Naive B cell (primary cell): ENCODE measurements at regions not wholly inside any gene's neighbourhood (a gene's known extent, or its start where the extent isn't known, plus 50 kb on each side); places are given as distances from the start of the nearest gene placed in this dataset.

Experiments used
- ATAC-seq, 2 donors: fragments of 150-1000 bp; cut with Tn5 transposase; 2 replicates each; pipeline ENCODE4 v1.10.0; 2021; ENCODE audit warnings: low read depth in 2 of 2, mild to moderate bottlenecking in 2 of 2, moderate library complexity in 2 of 2
- DNase-seq: peaks from one replicate; pipeline ENCODE4 v3.0.0; 2022
- H3K27ac Mint-ChIP-seq, 6 donors: one replicate each; pipeline ENCODE4 v1.8.0; 2020 to 2022; ENCODE audit warnings: mild to moderate bottlenecking in 6 of 6, mixed read lengths in 6 of 6, moderate library complexity in 5 of 6, inconsistent platforms in 2 of 6
- H3K27me3 Mint-ChIP-seq, 3 donors: one replicate each; pipeline ENCODE4 v1.8.0; 2021 to 2022; ENCODE audit warnings: mixed read lengths in 3 of 3, mild to moderate bottlenecking in 1 of 3
- H3K36me3 Mint-ChIP-seq, 2 donors: one replicate each; pipeline ENCODE4 v1.8.0; 2020 to 2022; ENCODE audit warnings: mixed read lengths in 2 of 2, inconsistent platforms in 1 of 2, mild to moderate bottlenecking in 1 of 2
- H3K4me1 Mint-ChIP-seq, 3 donors: one replicate each; pipeline ENCODE4 v1.8.0; 2020 to 2022; ENCODE audit warnings: mixed read lengths in 3 of 3, inconsistent platforms in 1 of 3, mild to moderate bottlenecking in 1 of 3, moderate library complexity in 1 of 3
- H3K4me3 Mint-ChIP-seq, 8 donors: one replicate each; pipeline ENCODE4 v1.8.0; 2020 to 2022; ENCODE audit warnings: mild to moderate bottlenecking in 8 of 8, mixed read lengths in 8 of 8, moderate library complexity in 8 of 8, inconsistent platforms in 2 of 8
- H3K9me3 Mint-ChIP-seq, 7 donors: one replicate each; pipeline ENCODE4 v1.8.0; 2020 to 2022; ENCODE audit warnings: mixed read lengths in 7 of 7, mild to moderate bottlenecking in 5 of 7, inconsistent platforms in 2 of 7, moderate library complexity in 1 of 7

- no peaks in the 10 kb centered on the region for H3K27me3 Mint-ChIP-seq
- no peaks in the 10 kb centered on the region for H3K36me3 Mint-ChIP-seq
- peaks cover 0 to 5% (median 3%) of the 10 kb centered on the region in 7 donors for H3K9me3 Mint-ChIP-seq
- peaks cover 0 to 5% (median 0%) of the 10 kb centered on the region in 3 donors for H3K4me1 Mint-ChIP-seq
- no peak for DNase-seq
- peak; percentile 45 to 64 for ATAC-seq
- no peak overlapping the region for H3K27ac Mint-ChIP-seq
- H3K4me3 Mint-ChIP-seq = no peak overlapping the region
Observed at GRCh38 chr2:147689220-147689909, 155.5 kb upstream of the ACVR2A start.

- Mint-ChIP-seq H3K4me1 (peaks cover 0 to 5% (median 0%) of the 10 kb centered on the region in 3 donors), H3K27ac (no peak overlapping the region), H3K36me3 (no peaks in the 10 kb centered on the region), H3K4me3 (no peak overlapping the region), H3K27me3 (no peaks in the 10 kb centered on the region), H3K9me3 (peaks cover 0 to 5% (median 3%) of the 10 kb centered on the region in 7 donors)
- no peak for DNase-seq
- no peak for ATAC-seq
Observed at GRCh38 chr2:147688242-147688641, 156.6 kb upstream of the ACVR2A start.

GRCh38 chr2:147686365-147686764 is 158.5 kb upstream of the ACVR2A start:
- Mint-ChIP-seq H3K4me3 (no peak overlapping the region), H3K4me1 (peaks cover 0 to 5% (median 0%) of the 10 kb centered on the region in 3 donors), H3K9me3 (peaks cover 0 to 5% (median 3%) of the 10 kb centered on the region in 7 donors), H3K27ac (no peak overlapping the region), H3K36me3 (no peaks in the 10 kb centered on the region), H3K27me3 (no peaks in the 10 kb centered on the region)
- ATAC-seq = no peak
- no peak for DNase-seq

GRCh38 chr2:147684903-147685302 is 159.9 kb upstream of the ACVR2A start:
- Mint-ChIP-seq H3K27ac (no peak overlapping the region), H3K27me3 (no peaks in the 10 kb centered on the region), H3K4me3 (no peak overlapping the region), H3K36me3 (no peaks in the 10 kb centered on the region), H3K4me1 (peaks cover 0 to 4% (median 0%) of the 10 kb centered on the region in 3 donors), H3K9me3 (peaks cover 0 to 5% (median 4%) of the 10 kb centered on the region in 7 donors)
- ATAC-seq = no peak
- DNase-seq = no peak

GRCh38 chr2:147683380-147683779 is 161.4 kb upstream of the ACVR2A start:
- no peak overlapping the region for H3K27ac Mint-ChIP-seq
- no peak for ATAC-seq

GRCh38 chr2:147681093-147681492 is 163.7 kb upstream of the ACVR2A start:
- no peak overlapping the region for H3K27ac Mint-ChIP-seq
- H3K9me3 Mint-ChIP-seq = peaks cover 0 to 5% (median 4%) of the 10 kb centered on the region in 7 donors
- DNase-seq (no peak), ATAC-seq (no peak)
- no peak overlapping the region for H3K4me3 Mint-ChIP-seq
- no peaks in the 10 kb centered on the region for H3K4me1 Mint-ChIP-seq
- no peaks in the 10 kb centered on the region for H3K36me3 Mint-ChIP-seq
- H3K27me3 Mint-ChIP-seq = no peaks in the 10 kb centered on the region

More at GRCh38 chr2:147683380-147683779, 161.4 kb upstream of the ACVR2A start:
- Mint-ChIP-seq H3K4me3 (no peak overlapping the region), H3K4me1 (no peaks in the 10 kb centered on the region), H3K9me3 (peaks cover 0 to 5% (median 4%) of the 10 kb centered on the region in 7 donors), H3K36me3 (no peaks in the 10 kb centered on the region), H3K27me3 (no peaks in the 10 kb centered on the region)
- no peak for DNase-seq

GRCh38 chr2:147679955-147680531 is 164.8 kb upstream of the ACVR2A start:
- no peak for ATAC-seq
- peaks cover 0 to 4% (median 0%) of the 10 kb centered on the region in 7 donors for H3K9me3 Mint-ChIP-seq
- no peaks in the 10 kb centered on the region for H3K27me3 Mint-ChIP-seq

GRCh38 chr2:147679191-147679954 is 165.5 kb upstream of the ACVR2A start:
- Mint-ChIP-seq H3K36me3 (no peaks in the 10 kb centered on the region), H3K27ac (no peak overlapping the region), H3K9me3 (peaks cover 0 to 2% (median 0%) of the 10 kb centered on the region in 7 donors), H3K27me3 (no peaks in the 10 kb centered on the region), H3K4me1 (no peaks in the 10 kb centered on the region), H3K4me3 (no peak overlapping the region)
- ATAC-seq (no peak), DNase-seq (no peak)

More at GRCh38 chr2:147679955-147680531, 164.8 kb upstream of the ACVR2A start:
- no peaks in the 10 kb centered on the region for H3K36me3 Mint-ChIP-seq
- H3K4me3 Mint-ChIP-seq = no peak overlapping the region
- no peak overlapping the region for H3K27ac Mint-ChIP-seq
- no peaks in the 10 kb centered on the region for H3K4me1 Mint-ChIP-seq
- DNase-seq = no peak

- H3K27me3 Mint-ChIP-seq = peaks cover 0 to 5% (median 0%) of the 10 kb centered on the region in 3 donors
- H3K9me3 Mint-ChIP-seq = peaks cover 0 to 3% (median 0%) of the 10 kb centered on the region in 7 donors
- no peak overlapping the region for H3K4me3 Mint-ChIP-seq
- DNase-seq = no peak
- no peak overlapping the region for H3K27ac Mint-ChIP-seq
- H3K36me3 Mint-ChIP-seq = no peaks in the 10 kb centered on the region
- no peak for ATAC-seq
- no peaks in the 10 kb centered on the region for H3K4me1 Mint-ChIP-seq
Observed at GRCh38 chr2:147665105-147665504, 179.7 kb upstream of the ACVR2A start.

GRCh38 chr2:147663962-147664361 is 180.9 kb upstream of the ACVR2A start:
- no peak for ATAC-seq
- no peak for DNase-seq
- H3K27ac Mint-ChIP-seq = no peak overlapping the region
- H3K36me3 Mint-ChIP-seq = no peaks in the 10 kb centered on the region
- H3K4me1 Mint-ChIP-seq = no peaks in the 10 kb centered on the region
- peaks cover 0 to 3% (median 0%) of the 10 kb centered on the region in 7 donors for H3K9me3 Mint-ChIP-seq
- peaks cover 0 to 5% (median 0%) of the 10 kb centered on the region in 3 donors for H3K27me3 Mint-ChIP-seq
- no peak overlapping the region for H3K4me3 Mint-ChIP-seq

- Mint-ChIP-seq H3K27ac (no peak overlapping the region), H3K36me3 (no peaks in the 10 kb centered on the region)
- no peak for DNase-seq
Observed at GRCh38 chr2:147663153-147663961, 181.5 kb upstream of the ACVR2A start.

GRCh38 chr2:147662221-147662620 is 182.6 kb upstream of the ACVR2A start:
- no peak for DNase-seq
- ATAC-seq = no peak
- no peaks in the 10 kb centered on the region for H3K4me1 Mint-ChIP-seq
- H3K27ac Mint-ChIP-seq = no peak overlapping the region
- H3K4me3 Mint-ChIP-seq = no peak overlapping the region
- peaks cover 0 to 3% (median 0%) of the 10 kb centered on the region in 7 donors for H3K9me3 Mint-ChIP-seq
- peaks cover 0 to 5% (median 0%) of the 10 kb centered on the region in 3 donors for H3K27me3 Mint-ChIP-seq
- no peaks in the 10 kb centered on the region for H3K36me3 Mint-ChIP-seq

More at GRCh38 chr2:147663153-147663961, 181.5 kb upstream of the ACVR2A start:
- peaks cover 0 to 3% (median 0%) of the 10 kb centered on the region in 7 donors for H3K9me3 Mint-ChIP-seq
- ATAC-seq = no peak
- H3K4me3 Mint-ChIP-seq = no peak overlapping the region
- H3K27me3 Mint-ChIP-seq = peaks cover 0 to 5% (median 0%) of the 10 kb centered on the region in 3 donors
- no peaks in the 10 kb centered on the region for H3K4me1 Mint-ChIP-seq

GRCh38 chr2:147660680-147661079 is 184.1 kb upstream of the ACVR2A start:
- H3K27ac Mint-ChIP-seq = no peak overlapping the region
- H3K27me3 Mint-ChIP-seq = peaks cover 0 to 5% (median 0%) of the 10 kb centered on the region in 3 donors
- no peak overlapping the region for H3K4me3 Mint-ChIP-seq
- DNase-seq = no peak
- H3K9me3 Mint-ChIP-seq = peaks cover 0 to 3% (median 0%) of the 10 kb centered on the region in 7 donors
- H3K4me1 Mint-ChIP-seq = no peaks in the 10 kb centered on the region
- ATAC-seq = no peak
- no peaks in the 10 kb centered on the region for H3K36me3 Mint-ChIP-seq
